ENCODE measurements at regions not wholly inside any gene's neighbourhood (a gene's known extent, or its start where the extent isn't known, plus 50 kb on each side); places are given as distances from the start of the nearest gene placed in this dataset.

DNA sequence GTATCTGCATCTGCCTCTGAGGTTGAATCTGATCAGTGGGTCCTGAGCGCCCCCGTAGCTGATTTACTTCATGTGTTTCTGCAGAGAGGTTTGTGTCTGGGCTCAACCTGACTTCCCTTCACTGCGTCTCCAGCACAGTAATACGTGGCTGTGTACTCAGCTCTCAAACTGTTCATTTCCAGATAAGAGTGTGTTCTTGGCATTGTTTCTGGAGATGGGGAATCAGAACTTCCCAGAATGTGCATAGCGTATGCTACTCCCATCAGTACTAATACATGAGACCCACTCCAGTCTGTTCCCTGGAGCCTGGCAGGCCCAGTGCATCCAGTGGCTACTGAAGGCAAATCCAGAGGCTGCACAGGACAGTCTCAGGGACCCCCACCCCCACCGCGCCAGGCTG lies 1297.2 kb downstream of the TMEM121 start:
- no peak for DNase-seq (ENCODE audit: low read depth)

DNA sequence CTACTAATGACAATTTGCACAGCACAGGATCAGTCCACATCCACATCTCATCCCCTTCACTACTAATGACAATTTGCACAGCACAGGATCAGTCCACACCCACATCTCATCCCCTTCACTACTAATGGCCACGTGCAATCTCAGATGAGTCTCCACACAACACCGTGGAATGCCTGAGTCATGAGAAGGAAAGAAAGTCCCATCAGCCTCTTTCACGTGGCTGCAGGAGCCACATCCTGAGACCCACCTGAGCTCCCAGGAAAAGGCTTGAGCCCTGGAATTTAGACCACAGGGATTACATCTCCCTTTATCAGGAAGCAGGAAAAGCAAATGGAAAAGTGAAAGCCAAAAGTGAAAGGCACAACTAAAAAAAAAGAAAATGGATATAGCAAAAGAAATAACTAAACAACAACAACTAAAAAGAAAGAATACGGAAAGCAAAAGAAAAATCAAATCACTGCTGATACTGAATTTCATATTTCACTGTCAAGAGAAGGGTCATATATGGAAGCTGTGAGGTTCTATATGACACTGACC lies 1300.5 kb downstream of the TMEM121 start:
- no peak for DNase-seq (ENCODE audit: low read depth)

DNA sequence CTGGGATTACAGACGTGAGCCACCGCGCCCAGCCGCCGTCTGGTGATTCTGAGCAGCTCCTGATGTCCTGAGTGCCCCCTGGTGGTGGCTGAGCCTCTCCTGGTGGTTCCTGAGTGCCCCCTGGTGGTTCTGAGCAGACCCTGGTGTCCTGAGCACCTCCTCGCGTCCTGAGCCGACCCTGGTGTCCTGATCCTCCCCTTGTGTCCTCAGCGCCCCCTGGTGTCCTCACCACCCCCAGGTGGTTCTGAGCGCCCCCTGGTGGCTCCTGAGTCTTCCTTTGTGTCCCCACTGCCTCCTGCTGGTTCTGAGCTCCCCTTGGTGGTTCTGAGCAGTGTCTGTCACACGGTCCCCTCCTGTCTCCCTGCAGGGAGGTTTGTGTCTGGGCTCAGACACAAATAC lies 1304.9 kb downstream of the TMEM121 start:
- DNase-seq (ENCODE audit: low read depth): peak; percentile 47

DNA sequence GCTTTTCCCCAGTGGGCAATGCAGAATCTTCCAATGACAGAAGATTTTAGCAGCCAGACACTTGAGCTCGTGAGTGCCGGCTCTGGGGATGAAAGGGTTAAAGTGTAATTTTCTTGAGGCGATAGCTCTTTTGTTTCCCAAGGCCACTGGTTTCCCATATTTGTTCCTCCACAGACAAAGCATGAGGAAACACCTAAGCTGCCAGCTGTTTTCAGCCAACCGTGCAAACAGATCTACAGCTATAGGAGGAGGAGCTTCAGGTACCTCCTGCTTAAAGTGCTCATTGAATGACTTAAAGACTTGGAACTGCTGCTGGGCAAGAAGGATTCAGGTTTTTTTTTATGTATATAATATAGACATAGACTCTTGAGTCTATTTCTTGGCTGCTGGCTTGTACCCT lies 1311.5 kb downstream of the TMEM121 start:
- DNase-seq (ENCODE audit: low read depth): no peak

DNA sequence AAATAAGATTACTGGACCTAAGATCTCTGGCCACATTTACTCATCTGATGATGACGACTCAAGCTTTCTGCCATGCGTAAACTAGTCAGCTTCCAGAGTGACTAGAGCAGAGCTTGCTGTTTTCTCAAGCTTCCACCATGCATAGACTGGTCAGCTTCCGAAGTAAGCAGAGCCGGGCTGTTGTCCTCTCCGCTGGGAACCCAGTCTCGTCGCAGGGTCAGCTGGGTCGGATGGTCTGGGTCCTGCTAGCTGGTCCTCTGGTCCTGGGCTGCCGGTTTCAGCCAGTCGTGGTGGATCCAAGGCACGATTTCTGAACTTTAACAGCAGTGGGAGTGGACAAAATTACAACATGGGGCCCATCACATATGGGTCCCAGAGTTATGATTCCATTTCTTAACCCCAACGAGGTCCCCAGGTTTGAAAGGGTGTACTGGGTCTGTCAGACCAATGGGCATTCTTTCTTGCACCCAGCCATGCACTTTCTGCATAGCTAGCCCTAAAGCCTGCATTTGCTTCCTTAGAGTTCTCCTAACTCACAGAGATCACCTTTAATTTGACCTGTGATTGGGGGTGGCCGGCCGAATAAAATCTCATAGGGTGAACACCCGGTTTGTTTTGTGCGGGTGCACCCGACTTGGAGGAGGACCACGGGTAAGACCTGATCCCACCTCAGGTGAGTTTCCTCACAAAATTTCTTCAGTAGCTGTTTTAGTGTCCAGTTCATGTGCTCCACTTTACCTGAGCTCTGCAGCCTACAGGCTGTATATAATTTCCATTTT lies 1312.8 kb downstream of the TMEM121 start:
- no peak for DNase-seq (ENCODE audit: low read depth)

DNA sequence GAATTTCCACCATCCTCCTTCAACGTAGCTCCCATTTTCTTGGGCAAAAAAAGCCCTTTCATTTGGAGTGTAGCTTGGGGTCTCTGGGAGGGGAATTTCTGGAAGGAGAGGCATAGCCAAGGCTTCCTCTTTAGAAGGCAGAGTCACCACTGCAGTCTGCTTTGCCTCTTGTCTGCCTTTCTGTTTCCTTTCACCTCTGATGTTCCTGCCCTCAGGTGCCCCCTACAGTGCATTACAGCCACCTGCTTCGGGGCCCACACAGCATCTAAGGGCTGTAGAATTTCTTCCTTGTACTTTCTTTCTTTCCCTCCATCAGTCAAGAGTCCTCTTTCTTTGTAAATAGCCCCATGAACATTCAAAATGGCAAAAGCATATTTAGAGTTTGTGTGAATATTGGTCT lies 1313.9 kb downstream of the TMEM121 start:
- DNase-seq (ENCODE audit: low read depth): no peak

DNA sequence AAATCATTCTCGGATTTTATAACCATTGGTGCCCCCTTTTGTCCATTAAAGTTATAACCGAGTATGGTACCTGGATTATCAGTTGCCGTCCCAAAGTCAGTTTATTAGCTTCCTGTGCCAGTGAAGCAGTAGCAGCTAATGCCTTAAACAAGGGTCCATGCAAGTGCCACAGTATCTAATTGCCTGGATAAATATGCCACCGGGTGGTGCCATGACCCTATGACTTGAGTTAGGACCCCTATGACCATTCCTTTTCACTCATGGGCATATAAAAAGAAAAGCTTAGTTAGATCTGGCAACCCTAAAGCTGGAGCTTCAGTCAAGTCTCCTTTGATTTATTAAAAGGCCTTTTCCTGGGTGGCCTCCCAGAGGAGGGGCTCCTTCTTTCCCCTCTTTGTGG lies 1314.6 kb downstream of the TMEM121 start:
- no peak for DNase-seq (ENCODE audit: low read depth)

DNA sequence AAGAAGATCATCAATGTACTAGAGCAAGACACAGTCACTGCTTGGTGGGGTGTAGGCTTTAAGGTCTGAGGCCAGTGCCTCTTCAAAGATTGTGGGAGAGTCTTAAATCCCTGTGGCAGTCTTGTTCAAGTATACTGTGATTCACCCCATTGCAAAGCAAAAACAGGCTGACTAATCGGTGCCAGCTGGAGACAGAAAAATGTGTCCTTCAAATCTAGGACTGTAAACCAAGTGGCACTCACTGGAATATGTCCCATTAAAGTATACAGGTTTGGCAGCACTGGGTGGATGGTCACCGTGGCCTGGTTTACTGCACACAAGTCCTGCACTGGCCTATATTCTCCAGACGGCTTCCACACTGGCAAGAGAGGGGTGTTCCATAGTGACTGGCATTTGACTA lies 1315.3 kb downstream of the TMEM121 start:
- no peak for DNase-seq (ENCODE audit: low read depth)

DNA sequence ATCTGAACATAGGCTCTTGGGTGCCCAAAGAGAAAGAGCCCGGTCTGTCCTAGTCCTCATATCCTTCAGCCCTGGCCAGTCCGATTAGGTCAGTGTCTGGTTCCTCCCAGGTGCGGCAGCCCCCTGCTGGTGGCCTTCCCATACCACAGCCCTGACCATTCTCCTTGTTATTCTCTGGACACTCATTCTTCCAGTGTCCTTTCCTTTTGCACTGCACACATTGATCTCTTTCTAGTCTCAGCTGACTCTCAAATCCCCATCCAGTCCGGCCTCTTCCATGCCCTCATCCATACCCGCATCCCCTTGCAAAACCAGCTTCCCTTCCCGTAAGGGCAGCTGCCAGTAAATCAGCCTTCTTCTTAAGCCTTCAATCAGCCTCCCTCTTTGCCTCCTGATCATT lies 1316.3 kb downstream of the TMEM121 start:
- DNase-seq (ENCODE audit: low read depth): no peak

DNA sequence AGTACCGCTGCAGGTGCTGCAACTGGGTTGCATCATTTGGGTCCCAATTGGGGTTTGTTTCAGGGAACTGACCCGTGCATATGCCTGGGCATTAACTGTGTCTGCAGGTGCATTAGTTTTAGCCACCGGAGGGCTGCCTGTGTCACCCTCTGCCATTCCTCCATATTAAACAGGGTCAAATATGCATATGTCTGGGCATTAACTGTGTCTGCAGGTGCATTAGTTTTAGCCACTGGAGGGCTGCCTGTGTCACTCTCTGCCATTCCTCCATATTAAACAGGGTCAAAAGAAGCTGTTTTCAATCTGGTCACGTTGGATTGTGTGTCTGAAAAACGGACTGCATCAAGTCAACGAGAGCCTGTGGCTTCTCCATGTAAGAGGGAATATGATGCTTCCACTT lies 1317.0 kb downstream of the TMEM121 start:
- DNase-seq (ENCODE audit: low read depth): no peak

DNA sequence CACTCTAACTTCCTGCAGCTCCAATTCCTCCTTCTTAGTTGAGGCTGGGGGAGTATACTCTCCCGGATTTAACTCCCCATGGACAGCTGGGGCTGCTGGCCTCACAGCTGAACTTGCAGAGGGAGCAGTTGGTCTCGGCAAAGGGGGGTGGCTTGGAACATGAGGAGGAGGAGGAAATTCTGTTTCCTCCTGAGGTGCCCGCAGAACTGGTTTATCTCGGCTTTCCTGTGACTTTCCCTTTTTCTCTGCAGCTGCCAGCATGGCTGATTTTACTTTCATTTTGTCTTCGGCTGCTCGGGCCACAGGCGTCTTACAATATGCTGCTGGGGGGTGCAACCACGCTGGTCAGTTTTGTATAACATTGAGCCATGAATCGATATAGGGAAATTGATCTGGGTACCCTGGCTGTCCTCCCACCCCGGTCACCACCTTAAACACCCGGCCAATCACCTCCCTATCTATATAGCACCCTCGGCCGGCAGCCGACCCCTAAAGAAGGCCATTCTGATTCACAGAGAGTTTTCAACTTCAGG lies 1317.6 kb downstream of the TMEM121 start:
- DNase-seq (ENCODE audit: low read depth): peak; percentile 20

DNA sequence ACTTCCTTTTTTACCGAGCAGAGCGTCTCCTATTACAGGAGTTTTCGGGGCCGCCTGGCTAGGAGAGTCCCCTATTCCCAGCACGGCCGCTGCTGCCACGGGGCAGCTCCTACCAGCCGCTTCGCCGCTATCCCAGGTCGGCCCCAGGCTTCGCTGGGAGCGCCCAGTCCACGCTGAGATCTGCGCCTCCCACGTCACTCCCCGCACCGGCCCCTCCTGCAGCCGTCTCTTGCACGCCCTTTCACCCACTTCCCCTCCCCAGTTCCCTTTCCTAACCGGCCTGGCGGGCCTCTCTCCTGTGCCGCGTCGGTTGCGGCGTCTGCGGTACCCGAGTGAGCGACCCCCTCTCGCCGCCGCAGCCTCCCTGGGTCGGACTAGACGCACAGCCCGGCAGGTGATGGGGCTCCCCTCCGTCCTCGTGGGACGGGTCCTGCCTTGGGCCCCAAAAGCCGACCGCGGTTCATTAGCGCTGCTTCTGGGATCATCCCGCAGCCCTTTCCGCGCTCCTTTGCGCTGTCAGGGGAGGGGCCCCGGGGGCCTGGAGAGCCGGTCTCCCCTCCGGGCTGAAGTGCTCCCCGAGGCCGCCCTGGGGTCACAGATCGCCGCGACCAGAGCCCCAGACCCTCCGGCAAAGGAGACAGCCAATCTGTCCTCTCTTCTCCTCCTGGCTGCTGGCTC lies 1318.4 kb downstream of the TMEM121 start:
- peak; percentile 23 for DNase-seq (ENCODE audit: low read depth)

DNA sequence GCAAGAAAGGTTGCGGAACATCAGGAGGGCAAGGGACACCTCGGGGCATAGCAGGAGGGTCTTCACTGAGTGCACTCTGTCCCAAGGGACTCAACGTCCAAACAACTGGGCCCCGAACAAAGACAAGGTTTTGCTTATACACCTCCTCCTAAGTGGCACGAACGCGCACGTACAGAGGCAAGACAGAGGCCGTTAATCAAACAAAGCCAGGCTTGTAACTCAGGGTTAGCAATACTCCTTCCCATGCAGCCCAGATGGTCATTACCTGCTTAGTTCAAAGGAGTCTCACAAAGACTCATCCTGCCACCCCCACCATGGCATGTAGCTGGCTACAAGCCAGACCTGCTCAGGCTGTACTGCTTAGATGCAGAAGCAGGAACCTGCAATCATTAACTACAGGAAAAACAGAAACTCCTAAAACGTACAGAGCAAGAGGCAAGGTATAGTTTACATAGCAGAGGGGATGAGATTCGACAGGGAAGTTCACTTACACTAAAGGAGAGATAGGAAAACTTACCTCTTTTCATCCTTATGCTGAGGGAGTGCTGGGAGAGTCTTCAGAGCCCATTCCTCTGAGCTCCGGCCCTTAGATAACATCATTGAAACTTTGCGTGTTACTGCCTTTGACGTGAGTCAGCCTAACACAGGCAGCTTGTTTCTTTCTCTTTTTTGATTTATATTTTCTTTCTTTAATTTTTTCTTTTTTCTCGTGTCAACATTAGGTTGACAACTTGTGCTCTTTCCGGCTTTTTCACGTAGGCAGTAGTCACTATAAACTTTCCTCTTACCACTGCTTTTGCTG lies 1319.1 kb downstream of the TMEM121 start:
- DNase-seq (ENCODE audit: low read depth): peak; percentile 28

DNA sequence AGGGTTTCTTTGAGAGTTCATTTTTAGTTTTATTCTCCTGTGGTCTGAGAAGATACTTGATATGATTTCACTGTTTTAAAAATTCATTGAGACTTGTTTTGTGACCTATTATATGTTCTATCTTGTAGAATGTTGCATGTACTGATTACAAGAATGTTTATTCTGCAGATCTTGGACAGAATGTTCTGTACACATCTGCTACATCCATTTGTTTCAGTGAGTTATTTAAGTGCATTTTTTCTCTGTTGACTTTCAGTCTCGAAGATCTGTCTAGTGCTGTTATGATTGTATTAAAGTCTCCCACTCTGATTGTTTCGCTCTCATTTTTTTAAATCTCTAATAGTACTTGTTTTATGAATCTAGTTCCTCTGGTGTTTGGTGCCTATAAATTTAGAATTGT lies 1319.8 kb downstream of the TMEM121 start:
- no peak for DNase-seq (ENCODE audit: low read depth)

DNA sequence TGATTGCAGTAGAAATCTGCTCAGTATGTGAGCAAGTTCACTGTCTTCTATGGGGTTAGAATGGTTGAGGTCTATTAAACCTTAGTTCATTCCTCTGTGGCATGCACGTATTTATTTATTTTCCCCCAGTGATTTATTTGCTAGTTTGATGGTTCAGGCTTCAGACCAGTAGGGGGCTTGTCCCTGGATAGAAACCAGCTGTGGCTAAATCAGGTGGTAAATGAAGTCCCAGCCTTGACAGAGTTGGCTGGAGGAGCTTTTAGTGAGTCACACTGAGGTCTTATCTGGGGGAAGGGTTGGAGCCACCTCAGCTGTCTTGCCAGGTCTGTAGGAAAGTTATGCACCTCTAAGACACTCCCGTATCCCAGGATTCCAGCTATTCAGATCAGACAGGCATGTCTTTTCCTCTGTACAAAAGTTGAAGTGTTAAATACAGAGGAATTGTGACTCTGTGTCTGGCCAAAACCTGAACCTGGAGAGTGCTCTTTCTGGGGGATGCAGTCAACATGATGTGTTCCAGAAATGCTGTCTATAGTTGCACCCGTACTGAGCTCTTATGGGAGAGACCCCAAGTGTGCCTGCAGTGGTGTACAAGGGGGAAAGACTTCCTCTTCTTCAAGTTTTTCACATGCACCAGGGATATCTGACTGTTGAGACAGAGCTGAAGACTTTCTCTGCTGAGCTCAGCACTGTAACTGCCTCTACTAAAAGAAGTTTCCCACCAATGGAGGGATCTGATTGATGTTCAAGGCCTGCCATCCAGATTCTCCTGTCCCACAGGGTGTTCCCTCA lies 1322.1 kb downstream of the TMEM121 start:
- no peak for DNase-seq (ENCODE audit: low read depth)

DNA sequence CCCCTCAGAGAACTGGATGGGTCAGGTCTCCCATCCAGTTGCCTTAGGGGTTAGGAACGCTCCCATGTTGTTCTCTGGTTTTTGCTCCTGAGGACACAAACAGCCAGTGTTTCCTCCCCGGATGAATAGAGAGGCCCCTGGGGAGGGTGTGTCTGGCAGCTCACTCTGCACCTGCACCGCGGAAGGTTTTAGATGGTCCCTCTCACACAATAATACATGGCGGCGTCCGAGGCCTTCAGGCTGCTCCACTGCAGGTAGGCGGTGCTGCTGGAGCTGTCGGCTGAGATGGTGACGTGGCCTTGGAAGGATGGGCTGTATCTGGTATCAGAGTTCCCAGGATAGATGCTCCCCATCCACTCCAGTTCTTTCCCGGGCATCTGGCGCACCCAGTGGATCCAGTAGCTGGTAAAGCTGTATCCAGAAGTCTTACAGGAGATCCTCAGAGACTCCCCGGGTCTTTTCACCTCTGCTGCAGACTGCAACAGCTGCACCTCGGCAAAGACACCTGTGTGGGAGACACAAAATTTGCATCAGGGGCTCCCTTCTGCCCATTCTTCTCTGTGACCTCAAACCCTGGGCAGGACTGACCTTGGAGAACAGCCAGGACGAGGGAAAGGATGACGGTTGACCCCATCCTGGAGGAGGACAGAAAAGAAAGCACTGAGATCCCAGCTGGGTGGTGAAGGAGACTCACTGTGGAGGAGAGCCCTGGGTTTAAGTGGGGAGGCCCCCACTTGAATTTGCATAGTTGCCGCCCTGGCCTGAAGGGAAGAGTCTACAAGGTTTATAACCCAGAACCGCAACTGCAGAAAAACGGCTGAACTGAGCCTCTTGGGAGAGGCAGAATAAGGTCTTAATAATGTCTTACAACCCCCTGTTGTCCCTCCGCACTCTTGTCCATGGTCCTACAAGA lies 1324.8 kb downstream of the TMEM121 start:
- DNase-seq (ENCODE audit: low read depth): no peak

DNA sequence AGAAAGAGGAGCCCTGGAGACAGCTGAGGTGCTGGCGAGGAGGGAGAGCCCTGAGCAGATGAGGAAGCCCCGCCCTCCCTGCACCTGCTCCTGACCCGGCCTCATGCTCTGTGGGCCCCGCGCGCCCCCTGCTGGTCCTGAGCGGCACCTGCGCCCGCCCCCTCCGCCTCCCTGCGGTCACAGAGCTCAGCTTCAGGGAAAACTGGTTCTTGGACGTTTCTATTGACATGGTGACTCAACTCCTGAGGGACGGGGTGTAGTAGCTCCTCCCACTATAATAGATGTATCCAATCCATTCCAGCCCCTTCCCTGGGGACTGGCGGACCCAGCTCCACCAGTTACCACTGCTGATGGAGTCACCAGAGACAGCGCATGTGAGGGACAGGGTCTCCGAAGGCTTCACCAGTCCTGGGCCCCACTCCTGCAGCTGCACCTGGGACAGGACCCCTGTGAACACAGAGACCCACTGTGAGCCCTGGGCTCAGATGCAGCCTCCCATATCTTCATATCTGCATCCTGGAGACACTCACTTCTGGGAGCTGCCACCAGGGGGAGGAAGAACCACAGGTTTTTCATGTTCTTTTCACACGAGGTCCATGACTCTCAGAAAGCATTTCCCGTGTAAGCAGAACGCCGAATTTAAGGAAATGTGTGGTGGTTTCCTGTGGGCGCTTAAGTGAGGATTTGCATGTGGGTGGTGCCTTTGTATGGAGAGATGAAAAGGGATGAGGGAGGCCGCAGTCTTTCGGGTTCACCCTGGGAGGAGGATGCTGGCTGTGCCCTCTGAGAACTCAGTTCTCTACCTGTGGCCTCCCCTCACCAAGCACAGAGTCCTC lies 1346.4 kb downstream of the TMEM121 start:
- peak; percentile 85 for DNase-seq (ENCODE audit: low read depth)

DNA sequence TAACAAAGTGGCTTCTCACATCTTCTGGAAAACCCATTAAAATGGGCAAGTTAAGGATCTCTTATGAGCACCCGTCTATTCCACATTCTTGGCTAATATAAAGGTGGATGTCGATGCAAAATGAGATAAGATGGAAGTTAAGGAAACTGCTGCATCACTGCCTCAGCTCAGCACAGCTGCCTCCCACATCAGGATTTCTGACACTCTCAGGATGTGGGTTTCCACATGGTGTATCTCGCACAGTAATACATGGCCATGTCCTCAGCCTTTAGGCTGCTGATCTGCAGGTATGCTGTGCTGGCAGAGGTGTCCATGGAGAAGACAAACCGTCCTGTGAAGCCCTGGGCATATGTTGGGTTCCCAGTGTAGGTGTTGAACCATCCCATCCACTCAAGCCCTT lies 1348.0 kb downstream of the TMEM121 start:
- DNase-seq (ENCODE audit: low read depth): no peak

DNA sequence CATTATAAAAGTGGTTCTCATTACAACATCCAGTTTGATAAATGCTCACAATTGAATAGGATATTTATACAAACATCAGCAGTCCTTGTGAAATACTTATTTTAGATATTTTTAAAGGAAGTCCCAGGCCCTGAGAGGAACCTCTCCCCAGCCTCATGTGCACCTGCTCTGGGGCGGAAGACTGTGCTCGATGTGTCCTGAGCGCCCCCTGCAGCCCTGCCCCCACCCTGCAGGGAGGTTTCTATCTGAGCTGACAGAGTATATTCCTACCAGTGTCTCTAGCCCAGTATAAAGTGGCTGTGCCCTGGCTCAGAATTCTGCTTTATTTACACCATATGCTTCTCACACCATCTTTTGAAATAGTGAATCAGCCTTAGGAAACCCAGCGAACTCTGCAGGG lies 1349.1 kb downstream of the TMEM121 start:
- no peak for DNase-seq (ENCODE audit: low read depth)

DNA sequence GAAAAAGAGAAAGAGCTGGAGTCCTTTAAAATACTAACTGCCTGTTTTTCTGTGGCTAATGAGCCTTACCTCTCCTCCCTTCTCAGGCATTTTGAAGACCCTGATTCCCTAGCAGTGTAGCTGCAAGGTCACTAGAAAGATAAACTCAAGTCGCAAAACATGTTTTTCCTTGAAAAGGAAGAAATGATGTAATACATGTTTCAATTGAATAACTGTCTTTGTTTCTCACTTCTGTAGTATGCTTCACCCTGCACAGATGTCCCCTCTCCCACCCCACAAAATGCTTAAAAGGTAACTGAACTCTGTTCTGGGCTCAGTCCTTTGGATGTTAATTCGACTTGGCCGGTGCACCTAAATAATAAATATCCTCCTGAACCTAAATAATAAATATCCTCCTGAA lies 1350.3 kb downstream of the TMEM121 start:
- no peak for DNase-seq (ENCODE audit: low read depth)

Data from activated T-cell treated with anti-CD3 and anti-CD28 coated beads for 24 hours (primary cell).